Heart left ventricle (tissue), 13 donors: ENCODE measurements at regions not wholly inside any gene's neighbourhood (a gene's known extent, or its start where the extent isn't known, plus 50 kb on each side); places are given as distances from the start of the nearest gene placed in this dataset.

Source experiments
- POLR2A ChIP-seq, 2 donors: fragments of 450-650 bp; IDR thresholded peaks; one replicate each; pipeline ENCODE4 v1.6.1; 2017; ENCODE audit warnings: antibody characterized with exemption in 2 of 2, mild to moderate bottlenecking in 2 of 2, moderate library complexity in 2 of 2
- TF ChIP-seq, protein P1 (sequence below), 12 donors: fragments of 200-600 bp; sonication (generic) in 4 of 12; IDR thresholded peaks; one replicate each; pipeline versions ENCODE4 v1.5.0 to v1.8.0; 2018 to 2022; ENCODE audit warnings: antibody characterized with exemption in 12 of 12, mild to moderate bottlenecking in 5 of 12
- donor health status: ischemic (EF 13 %, LVEDD 7.1; RV severe dilation, severe dysfunction).
- donor health status: DM: no; HTN: yes; CAD: no.
- donor health status: DM: no; HTN: no; CAD: no.
- donor health status: ischemic (EF 25% LVEDD 6.9; RV normal size, moderate dysfunction).
- donor health status: ischemic (EF 25% LVEDD 5.7; RV mildly dilated, moderate dysfunction).
- donor health status: ischemic (EF 35%, LVEDD 5.7; RV mildly dilated, moderate dysfunction).
- donor health status: nonischemic (EF 11% LVEDD 7.7; RV severe dilation, severe dysfunction).
- donor health status: DM: yes; HTN: yes; CAD: no.
- donor health status: PGD.
- donor health status: ischemic (EF 29% LVEDD 5.4; RV normal size, mild dysfunction).
- donor health status: nonischemic (EF 23%, LVEDD 6.1; RV moderate dilation, normal function).

DNA sequence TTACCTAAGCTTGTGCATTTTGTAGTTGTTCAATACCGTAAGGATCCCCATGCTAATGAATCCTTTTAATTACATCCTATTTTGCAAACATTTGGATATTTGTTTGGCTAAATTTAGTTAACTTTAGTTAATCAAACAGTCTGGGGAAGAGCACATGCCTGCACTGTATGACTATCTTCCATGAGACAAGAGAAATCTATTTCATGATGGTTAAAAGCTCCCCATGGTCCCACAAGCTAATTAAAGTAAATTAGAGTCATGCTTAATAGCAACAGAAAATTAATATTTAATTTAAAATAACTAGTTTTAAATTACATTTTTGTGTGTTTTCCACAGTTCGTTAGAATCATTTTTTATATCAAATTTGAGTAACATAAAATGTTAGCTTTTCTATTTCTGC lies 95.4 kb upstream of the S1PR1 start:
- TF ChIP-seq, protein P1, sequence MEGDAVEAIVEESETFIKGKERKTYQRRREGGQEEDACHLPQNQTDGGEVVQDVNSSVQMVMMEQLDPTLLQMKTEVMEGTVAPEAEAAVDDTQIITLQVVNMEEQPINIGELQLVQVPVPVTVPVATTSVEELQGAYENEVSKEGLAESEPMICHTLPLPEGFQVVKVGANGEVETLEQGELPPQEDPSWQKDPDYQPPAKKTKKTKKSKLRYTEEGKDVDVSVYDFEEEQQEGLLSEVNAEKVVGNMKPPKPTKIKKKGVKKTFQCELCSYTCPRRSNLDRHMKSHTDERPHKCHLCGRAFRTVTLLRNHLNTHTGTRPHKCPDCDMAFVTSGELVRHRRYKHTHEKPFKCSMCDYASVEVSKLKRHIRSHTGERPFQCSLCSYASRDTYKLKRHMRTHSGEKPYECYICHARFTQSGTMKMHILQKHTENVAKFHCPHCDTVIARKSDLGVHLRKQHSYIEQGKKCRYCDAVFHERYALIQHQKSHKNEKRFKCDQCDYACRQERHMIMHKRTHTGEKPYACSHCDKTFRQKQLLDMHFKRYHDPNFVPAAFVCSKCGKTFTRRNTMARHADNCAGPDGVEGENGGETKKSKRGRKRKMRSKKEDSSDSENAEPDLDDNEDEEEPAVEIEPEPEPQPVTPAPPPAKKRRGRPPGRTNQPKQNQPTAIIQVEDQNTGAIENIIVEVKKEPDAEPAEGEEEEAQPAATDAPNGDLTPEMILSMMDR (IDR thresholded peaks at IDR 0.05) = no peak
- TF ChIP-seq POLR2A (IDR thresholded peaks at IDR 0.05) = no peak
